ENCODE measurements at regions not wholly inside any gene's neighbourhood (a gene's known extent, or its start where the extent isn't known, plus 50 kb on each side); places are given as distances from the start of the nearest gene placed in this dataset.

- TF ChIP-seq, protein P1, sequence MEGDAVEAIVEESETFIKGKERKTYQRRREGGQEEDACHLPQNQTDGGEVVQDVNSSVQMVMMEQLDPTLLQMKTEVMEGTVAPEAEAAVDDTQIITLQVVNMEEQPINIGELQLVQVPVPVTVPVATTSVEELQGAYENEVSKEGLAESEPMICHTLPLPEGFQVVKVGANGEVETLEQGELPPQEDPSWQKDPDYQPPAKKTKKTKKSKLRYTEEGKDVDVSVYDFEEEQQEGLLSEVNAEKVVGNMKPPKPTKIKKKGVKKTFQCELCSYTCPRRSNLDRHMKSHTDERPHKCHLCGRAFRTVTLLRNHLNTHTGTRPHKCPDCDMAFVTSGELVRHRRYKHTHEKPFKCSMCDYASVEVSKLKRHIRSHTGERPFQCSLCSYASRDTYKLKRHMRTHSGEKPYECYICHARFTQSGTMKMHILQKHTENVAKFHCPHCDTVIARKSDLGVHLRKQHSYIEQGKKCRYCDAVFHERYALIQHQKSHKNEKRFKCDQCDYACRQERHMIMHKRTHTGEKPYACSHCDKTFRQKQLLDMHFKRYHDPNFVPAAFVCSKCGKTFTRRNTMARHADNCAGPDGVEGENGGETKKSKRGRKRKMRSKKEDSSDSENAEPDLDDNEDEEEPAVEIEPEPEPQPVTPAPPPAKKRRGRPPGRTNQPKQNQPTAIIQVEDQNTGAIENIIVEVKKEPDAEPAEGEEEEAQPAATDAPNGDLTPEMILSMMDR (IDR thresholded peaks at IDR 0.05; ENCODE audit: low read depth, low read length) = no peak
- no peak for DNase-seq (ENCODE audit: extremely low read depth, low read depth)
These were observed 254.9 kb upstream of the EGLN3 start for GRCh38 chr14:34205799-34206198.

DNA sequence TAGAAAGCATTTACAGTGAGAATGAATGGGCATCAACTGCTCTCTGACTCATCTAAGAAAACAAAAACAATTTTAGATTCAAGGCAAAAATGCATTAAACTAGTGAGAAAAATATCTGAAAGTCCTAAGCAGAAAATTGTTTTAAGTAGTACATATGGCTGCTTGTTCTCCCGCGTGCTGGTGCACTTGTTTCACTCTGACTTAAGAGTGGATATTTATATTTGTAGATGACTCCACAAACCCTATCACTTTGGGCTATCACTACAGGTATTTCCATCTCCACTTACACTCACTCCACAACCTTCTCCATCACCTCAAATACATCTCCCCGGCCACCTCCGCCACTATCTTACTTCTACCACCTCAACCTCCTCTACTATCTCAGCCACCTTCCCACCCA, 253.9 kb upstream of the EGLN3 start:
- TF ChIP-seq, protein P1 (IDR thresholded peaks at IDR 0.05; ENCODE audit: low read depth, low read length) = no peak
- DNase-seq (ENCODE audit: extremely low read depth, low read depth) = no peak

- TF ChIP-seq, protein P1 (IDR thresholded peaks at IDR 0.05; ENCODE audit: low read depth, low read length) = no peak
- no peak for DNase-seq (ENCODE audit: extremely low read depth, low read depth)
These were observed 252.4 kb upstream of the EGLN3 start for GRCh38 chr14:34203251-34203722.

GRCh38 chr14:34201909-34202637, 251.2 kb upstream of the EGLN3 start:
- TF ChIP-seq, protein P1 (IDR thresholded peaks at IDR 0.05; ENCODE audit: low read depth, low read length) = no peak
- no peak for DNase-seq (ENCODE audit: extremely low read depth, low read depth)

DNA sequence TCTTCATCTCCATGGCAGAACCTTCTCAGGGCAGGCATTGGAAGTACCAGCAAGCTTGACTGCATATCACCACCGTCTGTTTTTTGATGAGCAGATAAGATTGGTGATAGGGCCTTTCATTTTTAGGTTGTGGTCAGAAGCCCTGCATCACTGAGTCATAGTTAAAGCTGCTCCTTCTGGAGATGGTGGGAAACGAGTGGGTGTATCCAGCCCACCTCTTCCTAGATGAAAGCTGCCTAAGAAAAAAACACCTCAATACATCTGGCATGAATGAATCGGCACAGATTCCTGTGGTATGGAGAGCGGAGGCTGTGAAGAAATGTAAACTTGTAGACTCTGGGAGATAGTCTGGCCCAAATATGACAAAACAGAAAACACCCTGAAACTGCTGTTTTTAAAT, 248.7 kb upstream of the EGLN3 start:
- TF ChIP-seq, protein P1 (IDR thresholded peaks at IDR 0.05; ENCODE audit: low read depth, low read length) = no peak
- peak; percentile 49 for DNase-seq (ENCODE audit: extremely low read depth, low read depth)

GRCh38 chr14:34198096-34198495, 247.2 kb upstream of the EGLN3 start:
- no peak for DNase-seq (ENCODE audit: extremely low read depth, low read depth)
- TF ChIP-seq, protein P1 (IDR thresholded peaks at IDR 0.05; ENCODE audit: low read depth, low read length) = no peak

DNA sequence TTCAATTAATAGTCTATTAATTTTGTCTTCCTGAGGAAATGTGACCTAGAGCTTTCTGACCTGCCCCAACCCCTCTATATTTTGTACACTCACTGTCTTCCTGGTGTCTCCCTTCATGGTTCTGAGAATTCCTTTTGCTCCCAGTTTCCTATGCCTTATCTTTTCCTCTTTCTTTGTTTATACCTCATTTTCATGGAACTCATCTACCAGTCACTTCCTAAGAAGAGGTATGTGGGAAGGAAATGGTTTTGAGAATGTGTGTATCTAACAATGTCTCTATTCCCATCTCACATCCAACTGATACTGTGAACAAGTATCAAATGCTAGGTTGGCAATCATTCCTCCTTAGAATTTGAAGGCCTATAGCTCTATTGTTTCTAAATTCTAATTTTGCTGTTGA, 245.1 kb upstream of the EGLN3 start:
- no peak for DNase-seq (ENCODE audit: extremely low read depth, low read depth)

More for the DNA sequence above, 245.1 kb upstream of the EGLN3 start:
- TF ChIP-seq, protein P1 (IDR thresholded peaks at IDR 0.05; ENCODE audit: low read depth, low read length) = no peak
